Tibial artery (tissue), 4 donors: ENCODE measurements at regions not wholly inside any gene's neighbourhood (a gene's known extent, or its start where the extent isn't known, plus 50 kb on each side); places are given as distances from the start of the nearest gene placed in this dataset.
"Not testable (repeated sequence)": the region's sequence is repeated elsewhere in the genome, so short reads cannot be mapped to it uniquely, and the experiment has no call there.

Experiments used
- DNase-seq, 2 donors: peaks; one replicate each; pipeline ENCODE4 v3.0.0-alpha.2; 2019
- H3K27ac ChIP-seq, 2 donors: fragments of 200-600 bp; sonication (generic) in 1 of 2; 1 replicate in 1 of 2; 2 replicates in 1 of 2; pipeline ENCODE4 v1.5.1; 2018 to 2019; ENCODE audit warnings: mild to moderate bottlenecking in 1 of 2
- H3K27me3 ChIP-seq, 2 donors: fragments of 200-600 bp; sonication (generic) in 1 of 2; one replicate each; pipeline versions ENCODE4 v1.5.1 to v1.6.0; 2016 to 2019
- H3K36me3 ChIP-seq, 3 donors: fragments of 200-600 bp; sonication (generic) in 2 of 3; one replicate each; pipeline ENCODE4 v1.5.1; 2016 to 2019; ENCODE audit warnings: mild to moderate bottlenecking in 2 of 3
- H3K4me1 ChIP-seq, 4 donors: fragments of 200-600 bp; sonication (generic) in 2 of 4; 1 replicate in 3 of 4; 2 replicates in 1 of 4; pipeline ENCODE4 v1.5.1; 2016 to 2019
- H3K4me3 ChIP-seq, 2 donors: fragments of 200-600 bp; sonication (generic) in 1 of 2; 1 replicate in 1 of 2; 2 replicates in 1 of 2; pipeline ENCODE4 v1.5.1; 2018 to 2019; ENCODE audit warnings: mild to moderate bottlenecking in 2 of 2
- H3K9me3 ChIP-seq, 3 donors: fragments of 200-600 bp; sonication (generic) in 1 of 3; one replicate each; pipeline ENCODE4 v1.5.1; 2016 to 2019
- intact Hi-C: fragments of 100-400 bp; cut with DNase I; formaldehyde crosslinking; loops from one replicate; pipeline ENCODE4 v1.15.0; 2023; ENCODE audit warnings: low total_unique reads
- TF ChIP-seq, protein P1 (sequence below), 2 experiments: fragments of 200-600 bp in 1 of 2; fragments of 450-650 bp in 1 of 2; IDR thresholded peaks; one replicate each; pipeline ENCODE4 v1.5.1; 2017 to 2019; ENCODE audit warnings: antibody characterized with exemption in 2 of 2, mild to moderate bottlenecking in 1 of 2, moderate library complexity in 1 of 2

DNA sequence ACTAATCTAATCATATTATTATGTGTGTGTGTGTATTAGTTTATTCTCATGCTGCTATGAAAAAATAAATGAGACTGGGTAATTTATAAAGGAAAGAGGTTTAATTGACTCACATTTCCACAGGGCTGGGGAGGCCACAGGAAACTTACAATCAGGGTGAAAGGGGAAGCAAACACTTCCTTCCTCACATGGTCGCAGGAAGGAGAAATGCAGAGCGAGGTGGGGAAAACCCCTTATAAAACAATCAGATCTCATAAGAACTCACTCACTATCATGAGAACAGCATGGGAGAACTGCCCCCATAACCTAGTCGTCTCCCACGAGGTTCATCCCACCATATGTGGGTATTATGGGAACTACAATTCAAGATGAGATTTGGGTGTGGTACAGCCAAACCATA lies 190.9 kb upstream of the TAPT1 start:
- H3K4me1 ChIP-seq, result no peaks in the 10 kb centered on the region
- DNase-seq, result no peak
- intact Hi-C loops, result no loop called here
- H3K27me3 ChIP-seq, result no peaks in the 10 kb centered on the region
- TF ChIP-seq, protein P1, sequence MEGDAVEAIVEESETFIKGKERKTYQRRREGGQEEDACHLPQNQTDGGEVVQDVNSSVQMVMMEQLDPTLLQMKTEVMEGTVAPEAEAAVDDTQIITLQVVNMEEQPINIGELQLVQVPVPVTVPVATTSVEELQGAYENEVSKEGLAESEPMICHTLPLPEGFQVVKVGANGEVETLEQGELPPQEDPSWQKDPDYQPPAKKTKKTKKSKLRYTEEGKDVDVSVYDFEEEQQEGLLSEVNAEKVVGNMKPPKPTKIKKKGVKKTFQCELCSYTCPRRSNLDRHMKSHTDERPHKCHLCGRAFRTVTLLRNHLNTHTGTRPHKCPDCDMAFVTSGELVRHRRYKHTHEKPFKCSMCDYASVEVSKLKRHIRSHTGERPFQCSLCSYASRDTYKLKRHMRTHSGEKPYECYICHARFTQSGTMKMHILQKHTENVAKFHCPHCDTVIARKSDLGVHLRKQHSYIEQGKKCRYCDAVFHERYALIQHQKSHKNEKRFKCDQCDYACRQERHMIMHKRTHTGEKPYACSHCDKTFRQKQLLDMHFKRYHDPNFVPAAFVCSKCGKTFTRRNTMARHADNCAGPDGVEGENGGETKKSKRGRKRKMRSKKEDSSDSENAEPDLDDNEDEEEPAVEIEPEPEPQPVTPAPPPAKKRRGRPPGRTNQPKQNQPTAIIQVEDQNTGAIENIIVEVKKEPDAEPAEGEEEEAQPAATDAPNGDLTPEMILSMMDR (IDR thresholded peaks at IDR 0.05), result no peak
- H3K27ac ChIP-seq, result no peak overlapping the region
- H3K4me3 ChIP-seq, result no peak overlapping the region
- no peaks in the 10 kb centered on the region for H3K36me3 ChIP-seq
- H3K9me3 ChIP-seq, result no peaks in the 10 kb centered on the region

DNA sequence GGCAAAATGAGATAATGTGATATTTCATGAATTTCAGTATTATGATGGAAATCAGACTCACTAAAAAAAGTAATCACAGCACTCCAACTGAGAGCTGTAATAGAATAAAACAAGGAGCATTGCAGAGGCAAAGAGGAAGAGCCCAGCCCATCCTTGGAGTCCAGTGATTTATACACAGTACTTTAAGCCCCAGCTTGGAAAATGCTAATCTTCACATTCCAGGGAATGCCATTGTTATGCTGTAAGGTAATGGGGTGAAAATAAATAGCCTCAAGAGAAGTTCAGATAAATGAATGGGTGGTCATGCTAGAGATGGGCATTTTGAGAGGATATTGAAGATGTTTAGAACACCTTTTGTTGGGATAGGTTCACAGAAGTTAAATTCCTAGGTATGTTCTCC lies 190.3 kb upstream of the TAPT1 start:
- TF ChIP-seq, protein P1 (IDR thresholded peaks at IDR 0.05), result no peak
- Histone ChIP-seq H3K27me3 (no peaks in the 10 kb centered on the region), H3K27ac (no peak overlapping the region), H3K4me1 (no peaks in the 10 kb centered on the region), H3K36me3 (no peaks in the 10 kb centered on the region), H3K4me3 (no peak overlapping the region), H3K9me3 (no peaks in the 10 kb centered on the region)
- DNase-seq, result no peak
- intact Hi-C loops, result no loop called here

GRCh38 chr4:16415751-16416150 lies 189.5 kb upstream of the TAPT1 start:
- no peaks in the 10 kb centered on the region for H3K36me3 ChIP-seq
- H3K9me3 ChIP-seq, result no peaks in the 10 kb centered on the region
- no peak for DNase-seq
- H3K4me1 ChIP-seq, result no peaks in the 10 kb centered on the region
- TF ChIP-seq, protein P1 (IDR thresholded peaks at IDR 0.05), result no peak
- intact Hi-C loops, result no loop called here
- H3K27ac ChIP-seq, result no peak overlapping the region
- no peak overlapping the region for H3K4me3 ChIP-seq
- H3K27me3 ChIP-seq, result no peaks in the 10 kb centered on the region

DNA sequence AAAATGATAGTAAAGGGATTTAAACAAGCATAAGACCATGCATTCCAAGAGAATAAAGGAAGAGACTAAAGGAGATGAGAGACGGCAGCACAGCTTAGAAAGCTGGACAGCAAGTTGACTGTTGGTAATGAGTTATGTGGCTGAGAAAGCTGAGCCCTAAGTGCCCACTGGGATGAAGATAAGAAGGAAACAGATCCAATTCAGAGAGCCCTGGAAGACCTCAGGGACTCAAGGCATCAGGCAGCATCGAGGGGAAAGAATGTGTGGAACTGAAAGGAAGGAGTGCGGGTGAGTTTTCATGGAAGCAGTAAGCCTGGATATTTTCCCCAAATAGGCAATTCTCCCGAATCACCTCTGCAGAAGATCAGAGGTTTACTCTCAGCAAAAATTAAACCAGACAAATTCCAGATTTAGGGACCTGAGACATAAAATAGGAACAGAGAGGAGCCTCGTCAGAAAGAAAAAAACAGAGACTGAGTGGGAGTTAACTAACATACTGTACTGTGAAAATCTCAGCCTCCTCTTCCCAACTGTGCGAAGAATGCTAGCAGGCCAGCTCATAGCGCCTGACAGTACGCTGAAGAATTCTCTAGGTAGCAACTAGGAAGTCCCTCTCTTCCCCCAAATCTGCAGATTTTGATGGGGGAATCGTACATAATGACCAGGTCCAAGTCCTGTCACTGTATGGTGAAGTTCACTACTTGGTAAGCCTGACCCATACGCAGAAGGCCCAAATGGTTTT lies 187.7 kb upstream of the TAPT1 start:
- Histone ChIP-seq H3K4me3 (no peak overlapping the region), H3K27ac (no peak overlapping the region), H3K9me3 (no peaks in the 10 kb centered on the region), H3K36me3 (no peaks in the 10 kb centered on the region), H3K4me1 (no peaks in the 10 kb centered on the region), H3K27me3 (no peaks in the 10 kb centered on the region)
- intact Hi-C loops, result no loop called here
- TF ChIP-seq, protein P1 (IDR thresholded peaks at IDR 0.05), result no peak
- DNase-seq, result no peak

DNA sequence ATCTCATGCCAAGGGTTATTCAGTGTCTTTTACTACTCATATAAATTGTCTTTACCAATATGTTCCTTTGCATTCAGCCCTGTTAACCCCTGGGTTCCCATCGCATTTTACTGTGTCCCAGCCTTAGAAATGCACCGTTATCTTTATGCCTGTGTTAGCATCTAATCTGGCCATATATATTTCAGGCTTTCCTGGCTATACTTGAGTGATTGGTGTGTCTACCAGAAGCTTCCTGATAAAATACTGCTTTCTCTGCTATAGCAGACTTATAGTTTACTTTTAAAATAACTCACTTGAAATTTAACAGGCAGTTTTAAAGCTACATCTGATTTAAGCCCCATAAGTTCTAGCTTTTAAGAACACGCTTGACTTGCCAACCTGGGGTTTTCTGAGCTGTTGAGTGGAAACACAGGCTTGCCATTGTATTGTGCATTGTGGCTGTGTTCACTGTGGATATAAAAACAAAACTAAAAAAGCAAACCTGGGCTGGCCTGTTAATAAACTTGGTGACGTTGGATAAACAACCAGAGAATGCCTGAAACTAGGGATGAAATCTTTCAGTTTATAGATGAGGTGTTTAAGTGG lies 185.3 kb upstream of the TAPT1 start:
- Histone ChIP-seq H3K27me3 (no peaks in the 10 kb centered on the region), H3K4me3 (no peak overlapping the region), H3K4me1 (no peaks in the 10 kb centered on the region), H3K9me3 (no peaks in the 10 kb centered on the region), H3K27ac (no peak overlapping the region), H3K36me3 (no peaks in the 10 kb centered on the region)
- DNase-seq, result no peak
- TF ChIP-seq, protein P1 (IDR thresholded peaks at IDR 0.05), result no peak
- intact Hi-C loops, result no loop called here

DNA sequence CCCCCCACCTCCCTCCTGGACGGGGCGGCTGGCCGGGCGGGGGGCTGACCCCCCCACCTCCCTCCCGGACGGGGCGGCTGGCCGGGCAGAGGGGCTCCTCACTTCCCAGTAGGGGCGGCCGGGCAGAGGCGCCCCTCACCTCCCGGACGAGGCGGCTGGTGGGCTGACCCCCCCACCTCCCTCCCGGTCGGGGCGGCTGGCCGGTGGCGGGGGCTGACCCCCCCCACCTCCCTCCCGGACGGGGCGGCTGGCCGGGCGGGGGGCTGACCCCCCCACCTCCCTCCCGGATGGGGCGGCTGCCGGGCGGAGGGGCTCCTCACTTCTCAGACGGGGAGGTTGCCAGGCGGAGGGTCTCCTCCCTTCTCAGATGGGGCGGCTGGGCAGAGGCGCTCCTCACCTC lies 166.9 kb upstream of the TAPT1 start:
- DNase-seq, H3K4me3 ChIP-seq, H3K27ac ChIP-seq, intact Hi-C loops, H3K27me3 ChIP-seq, H3K4me1 ChIP-seq, H3K9me3 ChIP-seq, H3K36me3 ChIP-seq: not testable (repeated sequence)
